ENCODE measurements at regions not wholly inside any gene's neighbourhood (a gene's known extent, or its start where the extent isn't known, plus 50 kb on each side); places are given as distances from the start of the nearest gene placed in this dataset.

- TF ChIP-seq ZNF274 (IDR thresholded peaks at IDR 0.05; ENCODE audit: low read depth, low read length), result no peak
- TF ChIP-seq YY1 (IDR thresholded peaks at IDR 0.05; ENCODE audit: insufficient read depth, insufficient read length), result no peak
- TF ChIP-seq SUZ12 (IDR thresholded peaks at IDR 0.05; ENCODE audit: extremely low read depth, insufficient read depth, insufficient read length), result no peak
Observed at GRCh38 chr16:23009075-23009474, 140.2 kb downstream of the USP31 start.
